GM23248 (cell line): ENCODE measurements at regions not wholly inside any gene's neighbourhood (a gene's known extent, or its start where the extent isn't known, plus 50 kb on each side); places are given as distances from the start of the nearest gene placed in this dataset.

Experiments
- EZH2 ChIP-seq: fragments of 200-600 bp; sonication (generic); IDR thresholded peaks from 2 replicates; pipeline ENCODE4 v1.6.1; 2018; ENCODE audit warnings: antibody characterized with exemption, mild to moderate bottlenecking; ENCODE audit not compliant: insufficient read depth, poor library complexity, severe bottlenecking
- EZH2phosphoT487 ChIP-seq: fragments of 200-600 bp; sonication (generic); IDR thresholded peaks from 2 replicates; pipeline ENCODE4 v1.6.1; 2018; ENCODE audit warnings: antibody characterized with exemption, moderate library complexity, mild to moderate bottlenecking, low read depth; ENCODE audit not compliant: insufficient read depth

- TF ChIP-seq EZH2 = no peak
- no peak for TF ChIP-seq EZH2phosphoT487
These were observed 201.5 kb downstream of the RGS3 start for GRCh38 chr9:113665064-113665463.
